Skeletal muscle tissue (tissue), 3 donors: ENCODE measurements at regions not wholly inside any gene's neighbourhood (a gene's known extent, or its start where the extent isn't known, plus 50 kb on each side); places are given as distances from the start of the nearest gene placed in this dataset.

Experiments used
- H3K27ac ChIP-seq: one replicate; pipeline ENCODE4 v1.7.0; 2013; ENCODE audit warnings: mild to moderate bottlenecking, low read depth, low read length, inconsistent platforms
- H3K27me3 ChIP-seq, 3 donors: one replicate each; pipeline ENCODE4 v1.7.0; 2013; ENCODE audit warnings: low read length in 3 of 3; ENCODE audit not compliant: control insufficient read depth in 3 of 3, insufficient read depth in 3 of 3
- H3K36me3 ChIP-seq, 3 donors: one replicate each; pipeline ENCODE4 v1.7.0; 2013; ENCODE audit warnings: low read length in 3 of 3; ENCODE audit not compliant: control insufficient read depth in 3 of 3, insufficient read depth in 3 of 3
- H3K4me1 ChIP-seq, 3 donors: one replicate each; pipeline ENCODE4 v1.7.0; 2013; ENCODE audit warnings: low read length in 3 of 3, mild to moderate bottlenecking in 3 of 3; ENCODE audit not compliant: control insufficient read depth in 3 of 3, insufficient read depth in 3 of 3
- H3K4me3 ChIP-seq, 3 donors: one replicate each; pipeline ENCODE4 v1.7.0; 2013; ENCODE audit warnings: low read length in 3 of 3
- H3K9ac ChIP-seq, 3 donors: one replicate each; pipeline ENCODE4 v1.7.0; 2013; ENCODE audit warnings: low read length in 3 of 3, mild to moderate bottlenecking in 3 of 3, moderate library complexity in 2 of 3, low read depth in 1 of 3
- H3K9me3 ChIP-seq, 3 donors: one replicate each; pipeline ENCODE4 v1.7.0; 2013; ENCODE audit warnings: low read length in 3 of 3; ENCODE audit not compliant: control insufficient read depth in 3 of 3
- donor health status: Osteomylitis.

DNA sequence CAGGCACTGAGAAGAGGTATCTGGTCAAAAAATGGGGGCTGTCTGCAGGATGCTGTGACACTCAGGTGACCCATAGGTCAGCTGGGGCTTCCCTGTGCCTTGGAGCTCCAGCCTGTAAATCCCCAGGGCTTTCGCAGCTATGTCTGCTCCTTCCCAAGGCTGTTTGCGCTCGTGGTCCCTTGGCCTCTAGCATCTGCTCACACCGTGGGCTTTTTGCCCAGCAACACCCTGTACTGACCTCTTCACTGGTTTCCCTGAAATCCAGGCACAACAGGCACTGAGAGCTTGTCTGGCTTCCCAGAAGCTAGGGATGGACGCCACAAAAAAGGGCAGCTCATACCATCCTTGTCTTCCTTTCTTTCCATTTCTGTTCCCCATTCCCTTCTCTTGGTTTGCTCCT, 280.3 kb upstream of the HABP2 start:
- peaks cover 5 to 14% (median 11%) of the 10 kb centered on the region in 3 donors for H3K4me1 ChIP-seq
- H3K9me3 ChIP-seq: peaks cover 0 to 7% (median 0%) of the 10 kb centered on the region in 3 donors
- H3K27ac ChIP-seq: peak overlapping the region; percentile 64
- no peak overlapping the region for H3K9ac ChIP-seq
- H3K4me3 ChIP-seq: no peak overlapping the region
- peaks cover 0 to 3% (median 3%) of the 10 kb centered on the region in 3 donors for H3K27me3 ChIP-seq
- no peaks in the 10 kb centered on the region for H3K36me3 ChIP-seq

DNA sequence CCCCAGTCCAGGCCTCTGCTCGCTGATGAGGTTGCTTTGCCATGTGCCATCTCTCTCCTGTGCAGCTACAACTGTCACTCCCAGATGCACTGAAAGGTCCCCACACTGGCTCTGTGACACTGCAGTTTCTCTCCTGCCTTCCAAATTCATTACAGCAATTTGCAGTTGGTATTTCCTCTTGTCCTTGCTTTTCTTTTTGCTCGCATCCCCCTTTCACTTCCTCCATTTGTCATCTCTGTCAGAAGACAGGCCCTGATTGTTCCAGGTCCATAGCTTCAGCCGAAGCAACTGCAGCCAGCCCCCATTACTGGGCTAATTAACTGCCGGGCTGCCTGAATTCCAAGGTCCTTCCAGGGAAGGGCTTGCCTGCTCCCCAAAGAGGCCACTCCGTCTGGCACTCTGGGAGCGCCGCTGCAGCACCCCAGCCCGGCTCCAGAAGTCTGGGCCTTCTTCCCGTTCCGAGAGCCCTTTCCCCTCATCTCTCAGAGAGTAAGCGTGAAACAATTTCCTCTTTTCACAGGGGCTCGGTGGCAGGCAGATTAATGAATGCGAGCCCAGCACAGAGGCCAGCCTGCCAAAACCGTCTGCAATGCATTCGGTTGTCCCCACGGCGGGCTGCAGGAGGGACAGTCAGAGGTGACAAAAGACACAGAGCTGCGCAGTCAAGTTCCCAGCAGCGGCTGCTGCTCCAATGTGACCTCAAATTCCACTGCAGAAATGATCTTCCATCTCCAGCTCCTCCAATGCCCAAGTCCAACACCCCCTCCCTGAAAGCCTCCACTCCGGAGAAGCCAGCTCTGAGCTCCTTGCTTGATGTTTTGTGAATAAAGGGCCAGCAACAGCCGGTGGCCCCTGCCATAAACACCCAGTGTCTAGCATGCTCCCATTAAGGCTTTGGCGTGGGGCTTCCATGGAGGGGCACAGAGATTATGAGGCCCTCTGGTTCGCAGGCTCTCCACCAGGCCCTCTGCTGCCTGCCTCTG, 279.4 kb upstream of the HABP2 start:
- Histone ChIP-seq H3K27ac (peak overlapping the region; percentile 64), H3K9me3 (peaks cover 0 to 7% (median 0%) of the 10 kb centered on the region in 3 donors), H3K36me3 (no peaks in the 10 kb centered on the region), H3K9ac (peak overlapping the region in 1 of 3 donors; percentile 7), H3K27me3 (peaks cover 0 to 3% (median 0%) of the 10 kb centered on the region in 3 donors), H3K4me3 (peak overlapping the region in 1 of 3 donors; percentile 27), H3K4me1 (peaks cover 5 to 14% (median 11%) of the 10 kb centered on the region in 3 donors)

DNA sequence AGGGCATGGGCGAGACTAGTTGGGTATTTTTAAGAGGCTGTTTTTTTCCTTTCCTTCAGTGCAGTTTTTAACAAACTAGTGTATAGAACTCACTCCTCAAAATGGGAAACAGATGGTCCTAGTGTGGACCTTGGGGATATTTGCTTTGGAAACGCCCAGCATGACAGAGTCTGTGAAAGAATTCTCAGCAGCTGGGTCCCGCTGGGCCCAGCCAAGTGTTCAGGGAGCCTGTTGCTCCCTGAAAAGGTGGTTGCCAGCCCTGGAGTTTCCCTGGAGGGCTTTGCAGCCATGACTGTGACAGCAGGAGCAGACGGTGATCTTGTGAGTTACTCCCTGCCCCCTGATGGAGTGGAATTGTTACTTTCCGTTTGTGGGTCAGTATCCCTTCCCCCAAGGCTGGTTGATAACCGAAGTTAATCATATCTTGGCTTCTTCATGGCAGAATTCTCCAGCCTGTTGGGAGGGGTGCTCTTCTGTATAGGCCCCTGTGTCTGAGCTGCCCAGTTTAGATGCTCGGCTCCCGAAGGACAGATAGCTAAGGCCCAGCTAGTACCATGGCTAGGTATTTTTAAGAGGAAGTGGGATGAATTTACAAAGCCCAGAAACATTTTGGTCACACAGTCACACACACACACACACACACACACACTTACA, 278.6 kb upstream of the HABP2 start:
- Histone ChIP-seq H3K27me3 (peaks cover 0 to 3% (median 0%) of the 10 kb centered on the region in 3 donors), H3K9me3 (peaks cover 0 to 7% (median 0%) of the 10 kb centered on the region in 3 donors), H3K4me1 (peaks cover 5 to 14% (median 11%) of the 10 kb centered on the region in 3 donors), H3K4me3 (no peak overlapping the region), H3K9ac (no peak overlapping the region), H3K27ac (peak overlapping the region; percentile 64), H3K36me3 (no peaks in the 10 kb centered on the region)

DNA sequence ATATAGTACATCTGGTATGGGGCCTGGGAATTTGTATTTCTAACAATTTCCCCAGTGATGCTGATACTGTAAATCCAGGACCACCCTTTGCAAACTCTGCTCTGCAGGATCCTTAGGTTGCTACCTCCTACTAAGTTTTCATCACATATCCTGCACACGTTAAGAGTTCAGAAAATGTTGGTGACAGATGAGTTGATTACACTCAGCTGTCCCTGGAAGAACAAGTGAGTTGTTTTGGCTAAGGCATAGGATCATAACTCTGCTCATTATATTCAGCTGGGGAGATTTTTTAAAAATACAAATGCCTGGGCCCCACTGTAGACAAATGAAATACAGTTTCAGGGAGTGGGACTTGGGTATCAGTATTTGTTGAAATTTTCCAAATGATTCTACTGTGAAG, 274.6 kb upstream of the HABP2 start:
- peaks cover under 1 to 7% (median 3%) of the 10 kb centered on the region in 3 donors for H3K27me3 ChIP-seq
- no peak overlapping the region for H3K9ac ChIP-seq
- H3K4me1 ChIP-seq: peaks cover 0 to 6% (median 5%) of the 10 kb centered on the region in 3 donors
- H3K36me3 ChIP-seq: no peaks in the 10 kb centered on the region
- H3K4me3 ChIP-seq: no peak overlapping the region
- no peak overlapping the region for H3K27ac ChIP-seq
- H3K9me3 ChIP-seq: peaks cover 0 to 7% (median 0%) of the 10 kb centered on the region in 3 donors

DNA sequence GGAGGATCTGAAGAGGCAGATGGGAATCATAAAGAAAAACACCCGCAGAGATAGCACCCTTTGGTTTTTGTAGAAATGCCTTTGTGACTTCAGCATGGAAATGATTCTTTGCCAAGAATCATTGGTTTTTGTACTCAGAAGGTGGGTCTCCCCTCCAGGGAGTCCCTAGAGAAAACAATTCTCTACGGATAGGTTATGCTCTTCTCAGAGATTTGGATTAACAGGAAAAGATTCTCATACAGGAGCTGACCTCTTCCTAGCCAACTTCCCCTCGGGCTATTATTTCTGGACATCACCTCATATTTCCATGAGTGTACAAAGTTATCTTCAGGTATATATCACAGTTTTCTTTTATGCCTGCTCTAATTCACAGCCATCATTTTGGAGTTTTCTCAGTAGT, 274.2 kb upstream of the HABP2 start:
- H3K27ac ChIP-seq: no peak overlapping the region
- no peak overlapping the region for H3K9ac ChIP-seq
- peaks cover 0 to 7% (median 0%) of the 10 kb centered on the region in 3 donors for H3K9me3 ChIP-seq
- H3K4me1 ChIP-seq: peaks cover 0 to 4% (median 4%) of the 10 kb centered on the region in 3 donors
- H3K36me3 ChIP-seq: no peaks in the 10 kb centered on the region
- no peak overlapping the region for H3K4me3 ChIP-seq
- H3K27me3 ChIP-seq: peaks cover 0 to 11% (median 4%) of the 10 kb centered on the region in 3 donors

DNA sequence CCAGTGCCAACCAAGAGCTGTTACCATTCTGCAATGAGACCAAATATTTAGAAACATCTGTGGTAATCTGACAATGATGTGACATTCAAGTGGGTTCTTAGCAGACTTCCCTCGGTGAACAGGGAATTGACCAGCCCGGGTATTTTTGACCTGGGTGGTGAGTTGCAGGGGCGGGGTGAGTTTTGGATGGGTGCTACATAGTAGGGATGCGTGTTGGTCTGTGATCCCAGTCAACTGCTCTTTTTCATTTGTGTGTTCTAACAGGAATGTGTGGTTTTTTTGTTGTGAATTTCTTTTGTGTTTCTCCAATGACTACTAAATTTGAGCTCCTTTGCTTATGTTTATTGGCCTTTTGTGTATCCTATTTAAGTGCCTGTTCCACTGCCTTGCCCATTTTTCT, 273.6 kb upstream of the HABP2 start:
- peaks cover 0 to 1% (median 0%) of the 10 kb centered on the region in 3 donors for H3K4me1 ChIP-seq
- H3K27me3 ChIP-seq: peaks cover 0 to 13% (median 4%) of the 10 kb centered on the region in 3 donors
- peaks cover 0 to 7% (median 0%) of the 10 kb centered on the region in 3 donors for H3K9me3 ChIP-seq
- no peak overlapping the region for H3K27ac ChIP-seq
- no peaks in the 10 kb centered on the region for H3K36me3 ChIP-seq
- no peak overlapping the region for H3K4me3 ChIP-seq
- no peak overlapping the region for H3K9ac ChIP-seq

DNA sequence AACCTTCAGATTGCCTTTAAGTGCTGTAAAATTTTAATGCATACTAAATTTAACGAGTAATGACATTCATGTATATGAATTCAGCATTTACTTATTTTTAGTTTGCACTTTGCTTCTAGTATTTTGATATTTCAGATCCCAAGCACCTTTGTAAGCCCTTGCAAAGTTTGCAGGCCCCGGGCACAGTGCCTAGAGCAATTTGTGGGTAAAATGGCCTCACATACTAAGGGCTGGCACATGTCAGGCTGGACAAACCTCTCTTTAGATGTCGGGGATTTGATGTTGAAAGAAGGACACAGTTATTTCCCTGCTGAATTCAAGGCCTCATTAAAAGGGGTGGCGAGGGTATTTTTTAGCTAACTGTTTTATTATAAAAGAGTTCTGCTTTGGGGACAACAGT, 270.3 kb upstream of the HABP2 start:
- Histone ChIP-seq H3K4me1 (peaks cover 0 to 6% (median 0%) of the 10 kb centered on the region in 3 donors), H3K27ac (no peak overlapping the region), H3K9ac (no peak overlapping the region), H3K36me3 (no peaks in the 10 kb centered on the region), H3K9me3 (no peaks in the 10 kb centered on the region), H3K4me3 (no peak overlapping the region), H3K27me3 (peaks cover 0 to 15% (median 11%) of the 10 kb centered on the region in 3 donors)

DNA sequence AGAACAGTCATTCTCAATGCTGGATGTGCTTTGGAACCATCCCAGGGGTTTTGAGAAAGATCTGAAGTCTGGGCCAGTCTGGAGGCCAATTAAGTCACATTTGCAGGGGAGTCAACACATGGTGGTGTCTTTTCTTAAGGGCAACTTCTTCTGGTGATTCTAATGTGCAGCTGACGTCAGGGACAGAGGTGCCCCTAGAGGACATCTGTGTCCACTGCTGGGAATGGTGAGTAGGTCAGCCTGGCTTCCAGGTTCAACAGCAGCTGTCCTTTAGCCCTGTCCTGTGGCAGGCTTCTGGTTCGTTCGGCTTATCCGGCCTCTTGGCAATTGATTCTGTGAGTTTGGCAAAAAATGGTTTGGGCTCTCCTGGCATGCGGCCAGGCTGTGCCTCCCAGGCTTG, 269.7 kb upstream of the HABP2 start:
- no peaks in the 10 kb centered on the region for H3K9me3 ChIP-seq
- H3K4me1 ChIP-seq: peaks cover 0 to 6% (median 0%) of the 10 kb centered on the region in 3 donors
- H3K4me3 ChIP-seq: no peak overlapping the region
- no peak overlapping the region for H3K9ac ChIP-seq
- peaks cover 0 to 15% (median 11%) of the 10 kb centered on the region in 3 donors for H3K27me3 ChIP-seq
- H3K27ac ChIP-seq: no peak overlapping the region
- H3K36me3 ChIP-seq: no peaks in the 10 kb centered on the region

DNA sequence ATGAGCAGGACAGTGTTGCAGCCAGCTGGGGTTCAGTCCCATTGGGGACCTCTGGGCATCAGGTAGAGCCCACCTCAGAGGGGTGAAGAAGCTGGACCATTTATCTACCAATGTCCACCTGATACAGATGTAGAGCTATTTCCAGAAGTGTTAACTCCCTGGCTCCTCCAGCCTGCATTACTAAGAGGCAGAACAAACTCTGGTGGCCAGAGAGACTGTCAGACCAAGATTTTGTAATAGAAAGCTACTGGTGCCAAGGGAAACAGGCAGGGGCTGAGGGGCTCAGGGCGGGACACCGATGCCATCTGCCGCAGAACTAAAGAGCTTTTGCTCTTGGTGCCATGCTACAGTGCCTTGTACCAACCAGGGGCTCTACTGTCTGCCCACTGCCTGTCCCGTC, 268.2 kb upstream of the HABP2 start:
- Histone ChIP-seq H3K9me3 (no peaks in the 10 kb centered on the region), H3K4me1 (peaks cover 0 to 6% (median 0%) of the 10 kb centered on the region in 3 donors), H3K27ac (no peak overlapping the region), H3K27me3 (peaks cover 0 to 15% (median 11%) of the 10 kb centered on the region in 3 donors), H3K4me3 (no peak overlapping the region), H3K9ac (no peak overlapping the region), H3K36me3 (no peaks in the 10 kb centered on the region)
